ENCODE measurements at regions not wholly inside any gene's neighbourhood (a gene's known extent, or its start where the extent isn't known, plus 50 kb on each side); places are given as distances from the start of the nearest gene placed in this dataset.
A peak's percentile ranks its signal among the peaks of the same experiment; 100 is the strongest.
"Not testable (repeated sequence)": the region's sequence is repeated elsewhere in the genome, so short reads cannot be mapped to it uniquely, and the experiment has no call there.

- no peak for DNase-seq (ENCODE audit: low read depth in 2 of 2, low spot score in 1 of 2)
Measured at GRCh38 chr3:25895031-25895430, 105.1 kb downstream of the OXSM start.

- DNase-seq (ENCODE audit: low read depth in 2 of 2, low spot score in 1 of 2) = no peak
Measured at GRCh38 chr3:25895443-25895842, 105.6 kb downstream of the OXSM start.

GRCh38 chr3:25897019-25897418 is 107.1 kb downstream of the OXSM start:
- DNase-seq (ENCODE audit: low read depth in 2 of 2, low spot score in 1 of 2) = no peak

DNA sequence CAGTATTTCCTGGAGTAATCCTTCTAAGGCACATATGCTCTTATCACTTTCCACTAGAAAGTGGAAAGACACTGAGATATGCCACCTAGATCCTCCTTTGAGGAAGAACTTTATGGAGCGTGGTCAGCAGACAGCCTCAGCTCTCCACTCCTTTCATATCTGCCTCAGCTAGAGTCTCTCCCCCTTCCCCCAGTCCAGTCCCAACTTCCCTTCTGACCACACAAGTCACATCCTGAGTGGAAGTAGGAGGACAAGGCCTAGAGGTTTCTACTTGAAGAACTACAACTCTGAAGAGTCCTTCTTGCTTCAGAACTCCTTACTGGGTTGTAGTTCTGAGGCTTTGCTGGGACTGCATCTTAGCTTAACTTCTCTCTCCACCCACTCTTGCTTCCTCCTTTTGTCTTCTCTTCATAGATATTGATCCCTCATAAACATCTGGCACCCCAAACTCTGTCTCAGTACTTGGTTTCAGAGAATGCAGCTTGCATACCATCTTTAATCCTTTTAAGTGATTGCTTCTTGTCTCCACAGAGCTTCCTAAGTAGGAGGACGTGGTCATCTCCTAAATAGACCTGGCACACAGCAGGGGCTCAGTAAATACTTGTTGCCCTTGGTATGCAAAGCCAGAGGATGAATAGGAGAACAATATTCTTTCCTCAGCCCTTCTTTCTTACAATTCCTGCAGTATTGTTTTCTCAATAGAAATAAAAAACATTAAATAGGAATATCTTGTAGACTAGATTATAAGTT is 109.6 kb downstream of the OXSM start:
- no peak for DNase-seq (ENCODE audit: low read depth in 2 of 2, low spot score in 1 of 2)

DNA sequence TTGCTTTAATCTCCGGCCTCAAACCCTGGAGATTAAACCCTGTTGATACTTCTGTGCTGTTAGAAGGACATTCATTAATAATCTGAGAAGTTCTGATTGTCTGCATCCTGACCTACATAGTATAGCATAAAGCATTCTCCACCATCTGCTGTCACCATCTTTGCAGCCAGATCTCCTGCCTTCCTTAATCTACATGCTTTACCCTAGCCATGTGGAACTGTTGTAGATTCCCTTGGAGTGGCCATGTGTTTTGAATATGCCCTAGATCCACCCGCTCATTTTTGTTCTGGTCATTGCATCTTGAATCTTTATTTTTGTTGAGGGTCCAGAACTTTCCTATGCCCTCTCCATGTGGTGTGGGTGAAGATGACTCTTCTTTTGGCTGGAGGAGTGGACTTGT is 110.3 kb downstream of the OXSM start:
- no peak for DNase-seq (ENCODE audit: low read depth in 2 of 2, low spot score in 1 of 2)

DNA sequence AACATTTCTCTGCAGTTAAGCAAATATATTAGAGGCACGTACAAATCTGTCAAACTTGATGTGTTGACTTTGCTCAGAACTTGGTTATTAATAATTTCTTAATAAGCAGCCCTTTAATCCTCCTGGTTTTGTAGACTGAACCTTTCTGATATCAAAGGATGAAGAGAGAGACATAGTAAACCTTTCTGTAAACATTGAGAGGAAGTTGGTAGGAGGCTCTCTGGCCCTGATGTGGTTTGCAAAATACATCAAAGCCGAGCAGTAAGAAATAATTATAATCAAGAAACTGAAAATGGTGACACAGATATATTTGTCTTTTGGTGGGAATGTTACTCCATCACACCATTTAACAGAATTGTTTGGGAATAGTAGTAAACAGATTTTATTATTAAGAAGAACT is 111.9 kb downstream of the OXSM start:
- no peak for DNase-seq (ENCODE audit: low read depth in 2 of 2, low spot score in 1 of 2)

DNA sequence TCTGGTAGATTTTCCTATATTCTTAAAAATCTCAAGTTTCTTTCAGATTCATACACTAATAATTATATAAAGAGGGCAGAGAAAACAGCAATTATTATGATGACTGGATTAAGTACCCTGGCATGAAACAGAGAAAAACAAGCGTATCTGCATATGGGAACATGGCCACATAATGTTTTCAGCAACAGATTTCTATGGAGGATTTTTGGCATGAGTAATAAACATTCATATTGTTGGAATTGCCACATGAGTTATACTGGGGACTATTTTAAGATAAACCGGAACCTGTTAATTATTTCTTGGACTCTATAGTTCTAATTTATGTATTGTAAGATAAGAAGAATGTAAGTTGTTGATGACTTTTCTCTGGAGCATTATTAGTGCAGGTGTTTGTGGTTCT is 112.7 kb downstream of the OXSM start:
- DNase-seq (ENCODE audit: low read depth in 2 of 2, low spot score in 1 of 2) = no peak

DNA sequence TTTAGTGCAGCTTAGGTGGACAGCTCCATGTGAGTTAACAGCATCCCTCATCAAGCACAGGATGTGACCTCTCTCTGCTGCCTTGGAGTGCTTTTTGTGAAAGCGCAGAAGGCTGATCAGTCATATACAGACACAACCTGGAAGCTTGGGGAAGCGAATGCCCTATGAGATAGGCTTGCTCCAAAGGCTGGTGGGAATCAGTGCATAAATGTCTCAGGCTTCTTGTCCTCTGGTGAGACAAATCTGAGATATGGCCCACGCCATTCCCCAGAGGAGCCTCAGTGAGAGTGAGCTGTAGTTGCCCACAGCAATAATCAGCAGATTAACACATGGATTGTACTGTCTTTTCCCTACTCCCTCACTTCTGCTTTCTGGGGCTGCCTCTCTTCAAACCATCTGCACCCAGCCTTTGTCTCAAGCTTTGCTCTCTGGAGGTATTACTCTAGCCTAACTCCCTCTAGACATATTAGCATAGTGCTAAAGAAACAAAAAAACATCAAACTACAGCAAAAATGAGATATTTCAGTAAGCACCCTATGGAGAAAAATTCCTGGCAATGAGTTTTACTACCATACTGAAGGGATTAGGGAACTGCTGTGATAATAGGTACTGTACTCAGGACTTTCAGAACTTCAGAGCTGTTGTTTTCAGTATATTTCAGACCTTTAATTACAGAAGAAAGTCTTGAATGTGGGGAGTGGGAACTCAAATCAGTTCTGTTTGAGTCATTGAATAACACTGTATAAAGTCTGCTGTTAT is 113.7 kb downstream of the OXSM start:
- DNase-seq (ENCODE audit: low read depth in 2 of 2, low spot score in 1 of 2) = no peak

DNA sequence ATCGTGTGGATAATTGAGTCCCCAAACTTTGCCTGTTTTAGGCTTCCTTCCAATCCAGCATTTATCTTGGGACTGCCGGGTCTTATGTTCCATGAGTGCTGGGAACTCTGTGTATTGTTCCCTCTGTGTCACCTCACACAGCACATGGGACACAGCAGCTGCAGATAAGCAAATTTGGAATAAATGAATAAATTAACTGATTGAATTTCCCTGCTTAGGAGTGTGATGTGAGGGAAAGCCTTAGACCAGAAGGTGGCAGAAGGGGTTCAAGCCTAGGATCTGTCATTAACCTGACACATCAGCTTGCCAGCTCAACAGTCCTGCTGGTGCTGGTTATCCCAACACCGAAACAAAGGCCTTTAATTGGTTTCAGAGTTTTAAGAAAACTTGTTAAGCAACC is 114.3 kb downstream of the OXSM start:
- no peak for DNase-seq (ENCODE audit: low read depth in 2 of 2, low spot score in 1 of 2)

- DNase-seq (ENCODE audit: low read depth in 2 of 2, low spot score in 1 of 2) = no peak
Measured at GRCh38 chr3:25906132-25906906, 116.4 kb downstream of the OXSM start.

DNA sequence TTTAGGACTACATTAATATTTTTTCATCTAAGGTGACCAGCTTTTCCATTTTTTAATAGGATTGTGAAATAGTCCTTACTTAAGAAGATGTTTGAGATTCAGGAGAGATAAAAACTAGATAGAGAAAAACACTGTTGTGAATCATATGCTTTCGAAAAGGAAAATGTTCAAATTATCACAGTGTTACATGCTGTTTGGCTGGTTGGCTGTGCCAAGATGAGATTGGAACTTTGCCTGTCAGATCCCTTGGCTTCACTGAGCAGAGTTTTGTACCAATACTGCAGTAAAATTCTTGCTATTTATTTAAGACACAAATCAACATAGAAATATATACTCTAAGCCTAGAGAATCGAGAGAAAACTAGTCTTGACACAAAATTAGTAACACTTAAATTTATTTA is 117.2 kb downstream of the OXSM start:
- DNase-seq (ENCODE audit: low read depth in 2 of 2, low spot score in 1 of 2) = no peak

GRCh38 chr3:25910105-25910504 is 120.2 kb downstream of the OXSM start:
- no peak for DNase-seq (ENCODE audit: low read depth in 2 of 2, low spot score in 1 of 2)

DNA sequence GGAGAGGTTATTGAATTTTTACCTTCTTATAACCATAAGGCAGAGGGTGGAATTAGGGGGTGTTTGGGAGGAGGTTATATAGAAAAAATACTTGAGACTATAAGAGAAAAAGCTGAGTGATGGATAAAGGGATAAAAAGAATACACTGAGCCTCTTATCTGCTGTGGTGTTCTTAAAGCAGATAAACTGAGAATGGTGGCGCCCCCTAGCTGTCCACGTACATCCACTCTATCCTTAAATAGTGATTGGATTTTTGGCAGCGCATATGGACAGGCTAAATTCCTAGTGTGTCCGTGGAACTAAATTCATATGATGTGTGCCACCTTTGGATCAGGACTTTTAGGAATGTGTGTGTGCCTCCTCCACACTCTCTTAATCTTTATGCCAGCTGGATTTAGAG is 121.1 kb downstream of the OXSM start:
- DNase-seq (ENCODE audit: low read depth in 2 of 2, low spot score in 1 of 2) = peak in 1 of 2 donors; percentile 3

DNA sequence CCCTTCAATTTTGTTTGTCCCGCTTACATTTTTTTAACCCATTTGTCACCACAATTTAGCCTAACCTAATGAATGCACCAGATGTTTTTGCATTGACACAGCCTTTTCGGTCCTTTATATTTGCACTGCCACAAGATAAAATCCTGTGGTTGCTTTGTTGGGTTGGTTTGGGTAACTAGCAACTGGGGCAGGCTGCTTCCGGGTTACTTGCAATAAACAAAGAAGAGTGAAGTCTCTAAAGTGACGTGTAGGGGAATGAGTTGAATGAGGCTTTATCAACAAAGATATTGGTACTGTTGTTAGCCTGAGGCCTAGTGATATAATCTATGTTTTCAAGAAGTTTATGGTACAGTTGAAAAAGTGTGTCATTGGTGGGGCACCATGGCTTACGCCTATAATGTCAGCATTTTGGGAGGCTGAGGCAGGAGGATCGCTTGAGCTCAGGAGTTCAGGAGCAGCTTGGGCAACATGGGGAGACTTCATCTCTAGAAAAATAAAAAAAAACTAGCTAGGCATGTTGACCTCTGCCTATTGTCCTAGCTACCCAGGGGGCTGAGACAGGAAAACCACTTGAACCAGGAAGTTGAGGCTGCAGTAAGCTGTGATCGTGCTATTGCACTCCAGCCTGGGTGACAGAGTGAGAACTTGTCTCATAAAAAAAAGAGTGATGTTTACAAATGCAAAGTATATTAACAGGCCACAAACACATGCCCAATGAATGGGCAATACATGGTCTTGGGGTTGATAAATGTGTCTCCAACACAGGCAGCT is 121.8 kb downstream of the OXSM start:
- DNase-seq (ENCODE audit: low read depth in 2 of 2, low spot score in 1 of 2) = no peak

DNA sequence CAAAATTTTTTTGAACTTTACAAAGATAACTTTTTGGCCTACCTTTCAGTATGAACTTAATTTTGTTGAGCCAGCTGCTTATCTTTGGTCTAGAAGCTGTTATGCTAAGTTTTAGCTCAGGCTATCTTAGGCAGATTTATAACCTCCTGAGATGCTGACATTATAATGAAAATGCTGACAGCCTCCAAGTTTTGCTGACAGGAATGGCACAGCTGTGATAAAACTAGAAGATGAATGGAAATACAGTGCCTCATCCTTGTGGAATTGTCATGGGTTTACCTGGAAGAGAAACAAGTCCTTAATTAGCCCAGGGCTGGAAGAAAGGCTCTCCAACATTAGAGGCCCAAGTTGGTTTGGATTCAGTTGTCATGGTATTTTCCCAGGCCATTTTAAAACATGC is 123.3 kb downstream of the OXSM start:
- DNase-seq (ENCODE audit: low read depth in 2 of 2, low spot score in 1 of 2) = no peak

DNA sequence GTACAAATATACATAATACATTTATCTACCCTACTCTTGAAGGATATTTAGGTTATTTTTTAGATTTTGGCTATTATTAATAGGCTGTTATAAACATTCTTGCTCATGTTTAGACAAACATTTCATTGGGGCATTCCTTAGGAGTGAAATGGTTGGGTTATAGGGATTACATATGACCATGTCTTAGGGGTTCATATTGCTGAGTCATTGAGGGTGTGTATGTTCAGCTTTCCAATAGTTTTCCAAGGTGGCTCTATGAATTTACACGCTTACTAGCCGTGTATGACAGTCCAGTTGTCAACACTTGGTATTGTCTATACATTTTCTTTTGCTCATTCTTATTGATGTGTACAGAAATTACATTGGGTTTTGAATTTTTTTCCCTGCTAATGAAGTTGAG is 125.8 kb downstream of the OXSM start:
- DNase-seq (ENCODE audit: low read depth in 2 of 2, low spot score in 1 of 2) = no peak

DNA sequence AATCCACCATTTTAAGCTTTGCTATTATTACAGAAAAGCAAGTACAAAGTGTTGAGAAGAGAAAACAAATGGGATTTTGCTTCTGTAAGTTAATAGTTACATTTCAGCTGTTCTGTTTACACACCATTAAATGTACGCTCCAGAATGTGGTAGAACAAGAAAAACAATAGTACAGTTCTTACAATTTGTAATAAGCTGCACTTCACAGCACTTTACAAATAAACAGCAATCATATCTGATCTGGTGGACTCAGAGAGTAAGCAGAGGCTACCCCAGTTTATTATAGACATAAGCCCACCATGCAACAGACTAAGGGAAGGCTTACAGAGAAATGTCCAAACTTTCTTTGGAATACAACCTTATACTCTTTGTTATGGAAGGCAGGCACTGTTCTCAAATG is 126.4 kb downstream of the OXSM start:
- DNase-seq (ENCODE audit: low read depth in 2 of 2, low spot score in 1 of 2) = no peak

DNA sequence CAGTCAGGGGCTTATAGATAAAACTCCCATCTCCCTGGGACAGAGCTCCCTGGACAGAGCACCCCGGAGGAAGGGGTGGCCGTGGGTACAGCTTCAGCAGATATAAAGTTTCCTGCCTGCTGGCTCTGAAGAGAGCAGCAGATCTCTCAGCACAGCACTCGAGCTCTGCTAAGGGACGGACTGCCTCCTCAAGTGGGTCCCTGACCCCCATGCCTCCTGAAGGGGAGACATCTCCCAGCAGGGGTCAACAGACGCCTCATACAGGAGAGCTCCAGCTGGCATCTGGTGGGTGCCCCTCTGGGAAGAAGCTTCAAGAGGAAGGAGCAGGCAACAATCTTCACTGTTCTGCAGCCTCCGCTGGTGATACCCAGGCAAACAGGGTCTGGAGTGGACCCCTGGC is 142.1 kb downstream of the OXSM start:
- not testable (repeated sequence) for DNase-seq (ENCODE audit: low read depth in 2 of 2, low spot score in 1 of 2)

DNA sequence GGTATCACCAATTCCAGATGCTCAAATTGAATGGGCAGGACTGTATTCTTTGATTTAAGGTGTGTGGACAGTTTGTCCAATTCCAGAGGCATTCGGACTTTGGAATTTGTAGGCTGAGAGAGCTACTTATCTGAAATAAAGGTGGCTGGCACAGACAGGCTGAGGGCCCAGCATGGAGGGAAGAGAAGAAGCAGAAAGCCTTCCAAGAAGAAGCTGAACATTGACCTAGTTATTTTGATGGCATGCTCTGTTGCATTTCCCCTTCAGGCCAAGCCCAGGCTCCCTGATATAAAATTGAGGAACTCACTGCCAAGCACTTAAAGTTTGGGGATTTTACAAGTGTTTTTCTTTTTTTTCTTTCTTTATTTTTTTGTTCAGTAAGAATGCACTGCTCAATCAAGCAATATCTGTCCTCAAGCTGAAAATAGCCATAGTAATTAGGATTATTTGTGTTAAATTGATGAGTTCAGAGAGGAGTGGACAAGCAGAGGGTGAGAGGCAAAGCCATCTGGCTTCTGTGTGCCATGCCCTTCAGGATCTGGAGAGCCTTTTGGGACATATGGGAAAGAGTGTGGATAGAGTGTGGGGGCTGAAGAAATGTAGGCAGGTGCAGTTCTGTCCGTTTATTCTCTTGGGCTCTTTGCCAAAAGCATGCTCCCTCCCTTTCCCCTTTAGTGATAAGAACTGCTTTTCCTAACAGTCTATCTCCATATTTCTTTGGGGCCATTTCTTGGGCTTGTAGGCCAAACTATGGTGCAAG is 148.9 kb downstream of the OXSM start:
- no peak for DNase-seq (ENCODE audit: low read depth in 2 of 2, low spot score in 1 of 2)

GRCh38 chr3:25940935-25941334 is 151.0 kb downstream of the OXSM start:
- no peak for DNase-seq (ENCODE audit: low read depth in 2 of 2, low spot score in 1 of 2)

DNA sequence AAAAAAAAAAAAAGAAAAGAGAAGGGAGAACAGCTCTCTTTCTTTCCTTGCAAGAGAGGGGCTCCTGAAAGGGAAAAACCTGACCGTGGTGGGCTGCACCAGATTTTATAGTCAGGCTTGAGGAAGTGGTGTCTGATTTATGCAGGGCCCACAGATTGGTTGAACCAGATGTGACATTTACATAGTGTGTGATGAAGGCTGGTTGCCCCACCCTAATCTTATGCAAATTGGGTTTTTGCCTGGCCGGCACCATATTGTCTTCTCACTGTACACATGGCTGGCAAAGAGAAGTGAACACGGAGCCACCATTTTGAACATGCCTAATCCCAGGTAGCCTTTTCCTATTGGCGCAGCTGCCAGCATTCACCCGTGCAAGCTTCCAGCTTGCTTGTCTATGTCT is 154.4 kb downstream of the OXSM start:
- no peak for DNase-seq (ENCODE audit: low read depth in 2 of 2, low spot score in 1 of 2)

Data from stimulated activated CD8-positive, alpha-beta memory T cell treated with anti-CD3 and anti-CD28 coated beads, Interleukin-4, amount 100 ng/mL, for 4 hours (primary cell).